ENCODE measurements at regions not wholly inside any gene's neighbourhood (a gene's known extent, or its start where the extent isn't known, plus 50 kb on each side); places are given as distances from the start of the nearest gene placed in this dataset.

DNA sequence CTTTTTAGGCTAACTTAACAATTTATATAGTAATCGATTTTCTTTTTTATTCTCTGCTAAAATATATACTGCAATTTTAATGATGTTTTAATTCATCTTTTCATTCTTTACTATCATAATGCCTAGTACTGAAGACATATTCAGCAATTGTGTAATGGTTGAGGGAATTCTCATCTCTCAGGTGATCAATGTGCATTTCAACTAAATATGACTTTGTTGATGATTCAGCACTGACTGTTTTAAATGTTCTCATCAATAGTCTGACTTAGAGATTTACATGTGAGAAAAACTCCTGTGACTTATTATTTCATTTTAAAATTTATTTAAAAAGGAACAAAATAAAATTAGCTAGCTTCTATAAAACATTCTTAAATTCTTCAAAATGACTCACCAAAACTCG is 1450.3 kb downstream of the STIM2 start:
- no peak for TF ChIP-seq EP300 (IDR thresholded peaks at IDR 0.05)
- TF ChIP-seq, protein P1, sequence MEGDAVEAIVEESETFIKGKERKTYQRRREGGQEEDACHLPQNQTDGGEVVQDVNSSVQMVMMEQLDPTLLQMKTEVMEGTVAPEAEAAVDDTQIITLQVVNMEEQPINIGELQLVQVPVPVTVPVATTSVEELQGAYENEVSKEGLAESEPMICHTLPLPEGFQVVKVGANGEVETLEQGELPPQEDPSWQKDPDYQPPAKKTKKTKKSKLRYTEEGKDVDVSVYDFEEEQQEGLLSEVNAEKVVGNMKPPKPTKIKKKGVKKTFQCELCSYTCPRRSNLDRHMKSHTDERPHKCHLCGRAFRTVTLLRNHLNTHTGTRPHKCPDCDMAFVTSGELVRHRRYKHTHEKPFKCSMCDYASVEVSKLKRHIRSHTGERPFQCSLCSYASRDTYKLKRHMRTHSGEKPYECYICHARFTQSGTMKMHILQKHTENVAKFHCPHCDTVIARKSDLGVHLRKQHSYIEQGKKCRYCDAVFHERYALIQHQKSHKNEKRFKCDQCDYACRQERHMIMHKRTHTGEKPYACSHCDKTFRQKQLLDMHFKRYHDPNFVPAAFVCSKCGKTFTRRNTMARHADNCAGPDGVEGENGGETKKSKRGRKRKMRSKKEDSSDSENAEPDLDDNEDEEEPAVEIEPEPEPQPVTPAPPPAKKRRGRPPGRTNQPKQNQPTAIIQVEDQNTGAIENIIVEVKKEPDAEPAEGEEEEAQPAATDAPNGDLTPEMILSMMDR (IDR thresholded peaks at IDR 0.05) = no peak
- TF ChIP-seq POLR2AphosphoS5 (IDR thresholded peaks at IDR 0.05) = no peak
